H9 (cell line): ENCODE measurements at regions not wholly inside any gene's neighbourhood (a gene's known extent, or its start where the extent isn't known, plus 50 kb on each side); places are given as distances from the start of the nearest gene placed in this dataset.

Source experiments
- DNase-seq: peaks from one replicate; pipeline ENCODE4 v3.0.0-alpha.2; 2017
- H2AFZ ChIP-seq: one replicate; pipeline ENCODE4 v1.6.1; 2013; ENCODE audit warnings: mild to moderate bottlenecking, low read length, control low read depth, moderate library complexity
- H2AK5ac ChIP-seq: 2 replicates; pipeline ENCODE4 v1.6.1; 2013; ENCODE audit warnings: low read length, control low read depth, mixed read lengths; ENCODE audit not compliant: insufficient read length
- H2BK120ac ChIP-seq: one replicate; pipeline ENCODE4 v1.6.1; 2013; ENCODE audit warnings: low read depth, mild to moderate bottlenecking, low read length, control low read depth, inconsistent platforms; ENCODE audit not compliant: poor library complexity, severe bottlenecking
- H2BK12ac ChIP-seq: 2 replicates; pipeline ENCODE4 v1.6.1; 2013; ENCODE audit warnings: low read length, control low read depth, mixed read lengths, low read depth; ENCODE audit not compliant: insufficient read length
- H2BK15ac ChIP-seq: 2 replicates; pipeline ENCODE4 v1.6.1; 2013; ENCODE audit warnings: low read depth, low read length, control low read depth
- H2BK20ac ChIP-seq: one replicate; pipeline ENCODE4 v1.6.1; 2013; ENCODE audit warnings: low read depth, mild to moderate bottlenecking, low read length, control low read depth, inconsistent platforms; ENCODE audit not compliant: poor library complexity, severe bottlenecking
- H2BK5ac ChIP-seq: 2 replicates; pipeline ENCODE4 v1.6.1; 2013; ENCODE audit warnings: low read length, control low read depth, mixed read lengths; ENCODE audit not compliant: insufficient read length
- H3K14ac ChIP-seq: 2 replicates; pipeline ENCODE4 v1.6.1; 2013; ENCODE audit warnings: low read length, control low read depth; ENCODE audit not compliant: insufficient read depth
- H3K18ac ChIP-seq: 2 replicates; pipeline ENCODE4 v1.6.1; 2013; ENCODE audit warnings: low read depth, mild to moderate bottlenecking, mixed read lengths, low read length, control low read depth; ENCODE audit not compliant: insufficient read length
- H3K23ac ChIP-seq: 2 replicates; pipeline ENCODE4 v1.6.1; 2013; ENCODE audit warnings: low read length, control low read depth, mixed read lengths, low read depth; ENCODE audit not compliant: insufficient read length
- H3K23me2 ChIP-seq: 2 replicates; pipeline ENCODE4 v1.6.1; 2013; ENCODE audit warnings: low read depth, mild to moderate bottlenecking, mixed read lengths, low read length, control low read depth; ENCODE audit not compliant: insufficient read length, poor library complexity, severe bottlenecking
- H3K27ac ChIP-seq: 2 replicates; pipeline ENCODE4 v1.5.1; 2013; ENCODE audit warnings: low read length, control low read depth, mixed read lengths, low read depth; ENCODE audit not compliant: insufficient read length
- H3K27me3 ChIP-seq: 2 replicates; pipeline ENCODE4 v1.6.1; 2013; ENCODE audit warnings: low read length, control low read depth, inconsistent platforms; ENCODE audit not compliant: insufficient read depth
- H3K4ac ChIP-seq: 2 replicates; pipeline ENCODE4 v1.6.1; 2013; ENCODE audit warnings: low read depth, mild to moderate bottlenecking, control low read depth, inconsistent platforms, low read length, moderate library complexity
- H3K4me1 ChIP-seq: 2 replicates; pipeline ENCODE4 v1.6.1; 2013; ENCODE audit warnings: low read length, control low read depth, inconsistent platforms; ENCODE audit not compliant: insufficient read depth
- H3K4me2 ChIP-seq: 2 replicates; pipeline ENCODE4 v1.6.1; 2013; ENCODE audit warnings: low read length, control low read depth, mixed read lengths; ENCODE audit not compliant: insufficient read length, insufficient read depth
- H3K56ac ChIP-seq: 2 replicates; pipeline ENCODE4 v1.6.1; 2013; ENCODE audit warnings: low read depth, mild to moderate bottlenecking, mixed read lengths, low read length, control low read depth; ENCODE audit not compliant: insufficient read length
- H3K79me1 ChIP-seq: 2 replicates; pipeline ENCODE4 v1.6.1; 2013; ENCODE audit warnings: low read depth, mild to moderate bottlenecking, moderate library complexity, low read length, control low read depth, inconsistent platforms; ENCODE audit not compliant: insufficient read depth, poor library complexity, severe bottlenecking
- H3K79me2 ChIP-seq: 2 replicates; pipeline ENCODE4 v1.6.1; 2013; ENCODE audit warnings: low read length, control low read depth, inconsistent platforms; ENCODE audit not compliant: insufficient read depth
- H3K9ac ChIP-seq: 2 replicates; pipeline ENCODE4 v1.6.1; 2013; ENCODE audit warnings: low read length, control low read depth, mixed read lengths; ENCODE audit not compliant: insufficient read length; ENCODE audit errors: extremely low read depth
- H3K9me3 ChIP-seq: one replicate; pipeline ENCODE4 v1.6.1; 2013; ENCODE audit warnings: low read depth, low read length, inconsistent platforms; ENCODE audit not compliant: control insufficient read depth
- H3T11ph ChIP-seq: one replicate; pipeline ENCODE4 v1.6.1; 2013; ENCODE audit warnings: mild to moderate bottlenecking, low read length, control low read depth, inconsistent platforms
- H4K20me1 ChIP-seq: one replicate; pipeline ENCODE4 v1.6.1; 2013; ENCODE audit not compliant: control insufficient read depth, insufficient read length, insufficient read depth
- H4K5ac ChIP-seq: 2 replicates; pipeline ENCODE4 v1.6.1; 2013; ENCODE audit warnings: low read depth, mild to moderate bottlenecking, mixed read lengths, low read length, control low read depth; ENCODE audit not compliant: insufficient read length
- H4K8ac ChIP-seq: replicated peaks from 2 replicates; pipeline ENCODE4 v1.6.1; 2013; ENCODE audit warnings: low read length, control low read depth, mixed read lengths, low read depth; ENCODE audit not compliant: insufficient read length
- H4K91ac ChIP-seq: 2 replicates; pipeline ENCODE4 v1.6.1; 2013; ENCODE audit warnings: low read depth, mild to moderate bottlenecking, moderate library complexity, mixed read lengths, low read length, control low read depth; ENCODE audit not compliant: insufficient read length
- H3K27ac Mint-ChIP-seq, 3 experiments: 2 replicates in 2 of 3; 3 replicates in 1 of 3; pipeline ENCODE4 v1.8.0; 2020 to 2021; ENCODE audit warnings: mixed read lengths in 3 of 3, mild to moderate bottlenecking in 1 of 3, moderate library complexity in 1 of 3
- H3K27me3 Mint-ChIP-seq: 2 replicates; pipeline ENCODE4 v1.8.0; 2021; ENCODE audit warnings: low read depth, mild to moderate bottlenecking, moderate library complexity, mixed read lengths
- H3K36me3 Mint-ChIP-seq, 3 experiments: 2 replicates in 2 of 3; 3 replicates in 1 of 3; pipeline ENCODE4 v1.8.0; 2020 to 2021; ENCODE audit warnings: low read depth in 3 of 3, mixed read lengths in 3 of 3; ENCODE audit not compliant: insufficient read depth in 1 of 3
- H3K4me1 Mint-ChIP-seq, 2 experiments: 2 replicates each; pipeline ENCODE4 v1.8.0; 2020; ENCODE audit warnings: mixed read lengths in 2 of 2
- H3K4me3 Mint-ChIP-seq, 2 experiments: 2 replicates in 1 of 2; 3 replicates in 1 of 2; pipeline ENCODE4 v1.8.0; 2020 to 2021; ENCODE audit warnings: mild to moderate bottlenecking in 2 of 2, mixed read lengths in 2 of 2, moderate library complexity in 1 of 2
- H3K9me3 Mint-ChIP-seq, 2 experiments: 2 replicates in 1 of 2; 3 replicates in 1 of 2; pipeline ENCODE4 v1.8.0; 2020; ENCODE audit warnings: mild to moderate bottlenecking in 2 of 2, mixed read lengths in 2 of 2, moderate library complexity in 1 of 2
- CTCF ChIP-seq: fragments of 200-600 bp; sonication (generic); conservative IDR thresholded peaks from 3 replicates; pipeline ENCODE4 v1.8.0; 2021; ENCODE audit warnings: antibody characterized with exemption, mild to moderate bottlenecking
- WGBS: extraction: QIAGEN DNeasy Blood & Tissue Kit; methylation state at CpG from one replicate; pipeline ENCODE4 v1.1.7; 2013; ENCODE audit warnings: missing lambda C conversion rate, low lambda C conversion rate, mixed read lengths; ENCODE audit not compliant: insufficient read length; ENCODE audit errors: extremely low coverage; 5-methylcytosine and 5-hydroxymethylcytosine counted together

DNA sequence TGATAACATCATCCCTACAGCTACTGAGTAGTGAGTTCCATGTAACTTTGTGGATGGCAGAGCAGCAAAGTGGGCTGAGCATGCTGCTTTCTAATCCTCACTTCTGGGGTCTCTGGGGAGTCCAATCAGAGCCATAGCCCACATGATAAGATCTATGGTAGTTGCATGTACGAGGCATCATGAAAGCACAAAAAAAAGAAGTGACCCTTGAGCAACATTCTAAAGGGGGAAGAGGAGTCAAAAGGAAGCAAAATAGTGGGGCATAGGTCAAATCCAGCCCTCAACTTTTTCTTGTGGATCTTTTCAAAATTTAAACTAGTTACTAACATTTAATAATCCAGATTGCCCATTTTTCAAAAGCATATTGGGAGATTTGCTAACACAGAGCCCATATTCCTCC is 208.5 kb upstream of the TOX3 start:
- no peak overlapping the region for H3K27ac ChIP-seq
- no peaks in the 10 kb centered on the region for H3K9me3 ChIP-seq
- no peak for TF ChIP-seq CTCF
- H3K36me3 Mint-ChIP-seq: no peaks in the 10 kb centered on the region
- H3K27ac Mint-ChIP-seq: no peak overlapping the region
- H3K4ac ChIP-seq: no peak overlapping the region
- H3K27me3 Mint-ChIP-seq: no peaks in the 10 kb centered on the region
- no peak overlapping the region for H3K56ac ChIP-seq
- no peaks in the 10 kb centered on the region for H3K23me2 ChIP-seq
- no peaks in the 10 kb centered on the region for H3K9me3 Mint-ChIP-seq
- no peak overlapping the region for H3K14ac ChIP-seq
- WGBS: no CpG with 5 or more reads among the region's 1 CpG
- no peak overlapping the region for H3K4me3 Mint-ChIP-seq
- no peak overlapping the region for H3T11ph ChIP-seq
- no peak overlapping the region for H3K4me2 ChIP-seq
- H3K9ac ChIP-seq: no peak overlapping the region
- H3K23ac ChIP-seq: no peak overlapping the region
- H3K4me1 ChIP-seq: no peaks in the 10 kb centered on the region; the same call in 1 of the 2 replicates
- no peaks in the 10 kb centered on the region for H3K79me2 ChIP-seq
- H3K4me1 Mint-ChIP-seq: peaks cover 0 to 2% of the 10 kb centered on the region in 2 experiments; a peak in 1 of 4 replicates
- no peak overlapping the region for H3K18ac ChIP-seq
- no peak overlapping the region for H2AK5ac ChIP-seq
- no peak overlapping the region for H2BK12ac ChIP-seq
- no peak overlapping the region for H4K8ac ChIP-seq
- H3K79me1 ChIP-seq: no peaks in the 10 kb centered on the region
- H4K5ac ChIP-seq: no peak overlapping the region
- no peak overlapping the region for H2BK20ac ChIP-seq
- H4K91ac ChIP-seq: no peak overlapping the region
- H2BK15ac ChIP-seq: no peak overlapping the region
- DNase-seq: no peak
- no peak overlapping the region for H2AFZ ChIP-seq
- no peaks in the 10 kb centered on the region for H3K27me3 ChIP-seq
- no peaks in the 10 kb centered on the region for H4K20me1 ChIP-seq
- no peak overlapping the region for H2BK120ac ChIP-seq
- H2BK5ac ChIP-seq: no peak overlapping the region
